Fibroblast of lung (primary cell): ENCODE measurements at regions not wholly inside any gene's neighbourhood (a gene's known extent, or its start where the extent isn't known, plus 50 kb on each side); places are given as distances from the start of the nearest gene placed in this dataset.
"Not testable (repeated sequence)": the region's sequence is repeated elsewhere in the genome, so short reads cannot be mapped to it uniquely, and the experiment has no call there.

Source experiments
- DNase-seq, 2 donors: peaks; one replicate each; pipeline versions ENCODE4 v3.0.0 to v3.0.0-alpha.2; 2010; ENCODE audit warnings: low read depth in 2 of 2
- H2AFZ ChIP-seq: 2 replicates; pipeline ENCODE4 v1.5.1; 2012; ENCODE audit warnings: low read length, control low read depth, inconsistent platforms
- H3K27ac ChIP-seq: 2 replicates; pipeline ENCODE4 v1.5.1; 2011; ENCODE audit warnings: low read length, control low read depth; ENCODE audit not compliant: insufficient read depth
- H3K27me3 ChIP-seq: 2 replicates; pipeline ENCODE4 v1.5.1; 2011; ENCODE audit warnings: mild to moderate bottlenecking, low read length; ENCODE audit not compliant: control insufficient read depth, insufficient read depth
- H3K36me3 ChIP-seq: 2 replicates; pipeline ENCODE4 v1.5.1; 2011; ENCODE audit warnings: low read length; ENCODE audit not compliant: control insufficient read depth, insufficient read depth
- H3K4me1 ChIP-seq: 2 replicates; pipeline ENCODE4 v1.5.1; 2011; ENCODE audit warnings: low read length; ENCODE audit not compliant: control insufficient read depth, insufficient read depth; ENCODE audit errors: extremely low read depth
- H3K4me2 ChIP-seq: 2 replicates; pipeline ENCODE4 v1.5.1; 2011; ENCODE audit warnings: low read length, control low read depth; ENCODE audit not compliant: insufficient read depth; ENCODE audit errors: extremely low read depth
- H3K4me3 ChIP-seq, 4 experiments: fragments of 200-600 bp in 1 of 4; sonication (generic) in 1 of 4; replicated peaks in 1 of 4; 2 replicates each; pipeline ENCODE4 v1.5.1; 2011 to 2016; ENCODE audit warnings: low read length in 4 of 4, low read depth in 3 of 4, mild to moderate bottlenecking in 3 of 4, control low read depth in 2 of 4, inconsistent platforms in 1 of 4, mixed read lengths in 1 of 4; ENCODE audit not compliant: insufficient read depth in 1 of 4; ENCODE audit errors: control extremely low read depth in 1 of 4
- H3K79me2 ChIP-seq: 2 replicates; pipeline ENCODE4 v1.5.1; 2012; ENCODE audit warnings: mild to moderate bottlenecking, low read length, inconsistent platforms; ENCODE audit not compliant: control insufficient read depth, insufficient read depth
- H3K9ac ChIP-seq: 2 replicates; pipeline ENCODE4 v1.5.1; 2011; ENCODE audit warnings: mild to moderate bottlenecking, low read length, control low read depth; ENCODE audit not compliant: insufficient read depth
- H3K9me3 ChIP-seq: 2 replicates; pipeline ENCODE4 v1.5.1; 2012; ENCODE audit warnings: low read depth, low read length; ENCODE audit not compliant: control insufficient read depth, insufficient read depth
- H4K20me1 ChIP-seq: 2 replicates; pipeline ENCODE4 v1.5.1; 2011; ENCODE audit warnings: low read length; ENCODE audit not compliant: control insufficient read depth, insufficient read depth; ENCODE audit errors: extremely low read depth
- EZH2 ChIP-seq: IDR thresholded peaks from 2 replicates; pipeline ENCODE4 v1.5.1; 2012; ENCODE audit warnings: low read length, control low read depth, mild to moderate bottlenecking; ENCODE audit errors: missing control alignments
- TF ChIP-seq, protein P1 (sequence below), 2 donors: IDR thresholded peaks in 1 of 2; conservative IDR thresholded peaks in 1 of 2; 1 replicate in 1 of 2; 2 replicates in 1 of 2; pipeline ENCODE4 v1.5.1; 2011 to 2012; ENCODE audit warnings: low read length in 2 of 2, control low read depth in 1 of 2, inconsistent platforms in 1 of 2, low read depth in 1 of 2, mild to moderate bottlenecking in 1 of 2

- Histone ChIP-seq H3K27me3 (no peaks in the 10 kb centered on the region), H4K20me1 (no peaks in the 10 kb centered on the region), H3K27ac (no peak overlapping the region), H3K36me3 (no peaks in the 10 kb centered on the region), H3K9ac (no peak overlapping the region), H3K4me2 (no peak overlapping the region), H2AFZ (no peak overlapping the region), H3K4me1 (no peaks in the 10 kb centered on the region), H3K79me2 (no peaks in the 10 kb centered on the region), H3K9me3 (no peaks in the 10 kb centered on the region), H3K4me3 (no peak overlapping the region)
- no peak for TF ChIP-seq EZH2
- TF ChIP-seq, protein P1, sequence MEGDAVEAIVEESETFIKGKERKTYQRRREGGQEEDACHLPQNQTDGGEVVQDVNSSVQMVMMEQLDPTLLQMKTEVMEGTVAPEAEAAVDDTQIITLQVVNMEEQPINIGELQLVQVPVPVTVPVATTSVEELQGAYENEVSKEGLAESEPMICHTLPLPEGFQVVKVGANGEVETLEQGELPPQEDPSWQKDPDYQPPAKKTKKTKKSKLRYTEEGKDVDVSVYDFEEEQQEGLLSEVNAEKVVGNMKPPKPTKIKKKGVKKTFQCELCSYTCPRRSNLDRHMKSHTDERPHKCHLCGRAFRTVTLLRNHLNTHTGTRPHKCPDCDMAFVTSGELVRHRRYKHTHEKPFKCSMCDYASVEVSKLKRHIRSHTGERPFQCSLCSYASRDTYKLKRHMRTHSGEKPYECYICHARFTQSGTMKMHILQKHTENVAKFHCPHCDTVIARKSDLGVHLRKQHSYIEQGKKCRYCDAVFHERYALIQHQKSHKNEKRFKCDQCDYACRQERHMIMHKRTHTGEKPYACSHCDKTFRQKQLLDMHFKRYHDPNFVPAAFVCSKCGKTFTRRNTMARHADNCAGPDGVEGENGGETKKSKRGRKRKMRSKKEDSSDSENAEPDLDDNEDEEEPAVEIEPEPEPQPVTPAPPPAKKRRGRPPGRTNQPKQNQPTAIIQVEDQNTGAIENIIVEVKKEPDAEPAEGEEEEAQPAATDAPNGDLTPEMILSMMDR (conservative IDR thresholded peaks at IDR 0.05 in 1 of 2, IDR thresholded peaks at IDR 0.05 in 1 of 2; ENCODE audit: low read depth in 1 of 2, low read length in 2 of 2): no peak
- no peak for DNase-seq
Measured at GRCh38 chr2:139684286-139684860, 904.2 kb upstream of the NXPH2 start.

DNA sequence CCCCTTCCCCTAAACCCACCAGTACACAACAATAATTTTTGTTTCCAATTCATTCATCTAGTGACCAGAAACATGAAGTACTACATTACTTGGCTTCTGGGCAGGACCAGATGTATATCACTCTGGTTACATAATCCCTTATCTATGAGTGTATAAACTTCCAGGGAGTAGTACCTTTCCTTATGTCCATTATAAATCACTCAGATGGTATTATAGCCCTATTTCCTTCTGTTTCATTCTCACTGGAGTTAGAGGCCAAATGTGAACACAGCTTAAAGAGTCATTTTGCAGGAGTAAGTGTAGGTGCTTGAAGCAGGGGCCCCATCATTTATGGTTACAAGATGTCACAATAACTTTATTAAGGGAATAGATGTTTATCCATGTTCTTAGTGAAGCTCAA is 894.4 kb upstream of the NXPH2 start:
- no peak for TF ChIP-seq EZH2
- TF ChIP-seq, protein P1 (conservative IDR thresholded peaks at IDR 0.05 in 1 of 2, IDR thresholded peaks at IDR 0.05 in 1 of 2; ENCODE audit: low read depth in 1 of 2, low read length in 2 of 2): no peak
- Histone ChIP-seq H3K27ac (no peak overlapping the region), H3K4me1 (no peaks in the 10 kb centered on the region), H3K79me2 (no peaks in the 10 kb centered on the region), H2AFZ (no peak overlapping the region), H3K4me2 (no peak overlapping the region), H3K9me3 (no peaks in the 10 kb centered on the region), H3K9ac (no peak overlapping the region), H3K27me3 (no peaks in the 10 kb centered on the region), H3K36me3 (no peaks in the 10 kb centered on the region), H4K20me1 (no peaks in the 10 kb centered on the region), H3K4me3 (no peak overlapping the region)
- DNase-seq: no peak

- H3K4me3 ChIP-seq, H3K4me2 ChIP-seq, H3K36me3 ChIP-seq, DNase-seq, H3K79me2 ChIP-seq, H3K4me1 ChIP-seq, H3K27ac ChIP-seq, H3K27me3 ChIP-seq, H2AFZ ChIP-seq, H4K20me1 ChIP-seq, H3K9me3 ChIP-seq, H3K9ac ChIP-seq: not testable (repeated sequence)
Measured at GRCh38 chr2:139673447-139673846, 893.3 kb upstream of the NXPH2 start.
